SU-DHL-6 (cell line): ENCODE measurements at regions not wholly inside any gene's neighbourhood (a gene's known extent, or its start where the extent isn't known, plus 50 kb on each side); places are given as distances from the start of the nearest gene placed in this dataset.

ENCODE experiments used
- H2AFZ ChIP-seq: fragments of 200-600 bp; sonication (generic); 2 replicates; pipeline ENCODE4 v1.6.1; 2014; ENCODE audit warnings: low read depth, mild to moderate bottlenecking, moderate library complexity, mixed read lengths, antibody characterized with exemption, low read length; ENCODE audit not compliant: severe bottlenecking
- H3F3A ChIP-seq: fragments of 200-600 bp; shearing (Covaris generic); 2 replicates; pipeline ENCODE4 v1.6.0; 2016; ENCODE audit warnings: antibody characterized with exemption, mild to moderate bottlenecking; ENCODE audit not compliant: insufficient read depth
- H3K27ac ChIP-seq: fragments of 200-600 bp; sonication (generic); 2 replicates; pipeline ENCODE4 v1.5.1; 2016; ENCODE audit warnings: low read depth, mild to moderate bottlenecking, low read length, moderate library complexity, mixed read lengths
- H3K27me3 ChIP-seq: fragments of 200-600 bp; sonication (generic), shearing (Covaris generic); 2 replicates; pipeline ENCODE4 v1.6.0; 2014; ENCODE audit warnings: mild to moderate bottlenecking, low read length
- H3K36me3 ChIP-seq: fragments of 200-600 bp; sonication (generic); 2 replicates; pipeline ENCODE4 v1.6.1; 2014; ENCODE audit warnings: mild to moderate bottlenecking, low read length, mixed read lengths
- H3K4me2 ChIP-seq: fragments of 300-600, 200-600 bp; shearing (Covaris generic), sonication (generic); 2 replicates; pipeline ENCODE4 v1.6.0; 2014; ENCODE audit warnings: low read length, low read depth, mild to moderate bottlenecking; ENCODE audit not compliant: poor library complexity, severe bottlenecking
- H3K4me3 ChIP-seq: fragments of 200-600 bp; sonication (generic); 2 replicates; pipeline ENCODE4 v1.5.1; 2014; ENCODE audit warnings: antibody characterized with exemption, low read length, mild to moderate bottlenecking, mixed read lengths; ENCODE audit not compliant: insufficient read depth, poor library complexity, severe bottlenecking
- H3K79me2 ChIP-seq: fragments of 200-600 bp; sonication (generic); 2 replicates; pipeline ENCODE4 v1.6.1; 2014; ENCODE audit warnings: mild to moderate bottlenecking, low read length, moderate library complexity; ENCODE audit not compliant: insufficient read depth
- H3K9ac ChIP-seq: fragments of 200-600 bp; sonication (generic); 2 replicates; pipeline ENCODE4 v1.7.0; 2014; ENCODE audit warnings: mild to moderate bottlenecking, low read length
- H3K9me2 ChIP-seq: fragments of 200-600 bp; sonication (generic); replicated peaks from 2 replicates; pipeline ENCODE4 v1.6.1; 2014; ENCODE audit warnings: low read length; ENCODE audit not compliant: insufficient read depth
- H3K9me3 ChIP-seq: fragments of 200-600 bp; sonication (generic); 2 replicates; pipeline ENCODE4 v1.6.1; 2014; ENCODE audit warnings: low read length, mixed read lengths; ENCODE audit not compliant: insufficient read depth
- H4K20me1 ChIP-seq: fragments of 200-600 bp; sonication (generic); 2 replicates; pipeline ENCODE4 v1.6.1; 2014; ENCODE audit warnings: low read depth, mild to moderate bottlenecking, antibody characterized with exemption, low read length, moderate library complexity, mixed read lengths
- EZH2phosphoT487 ChIP-seq: fragments of 200-600 bp; sonication (generic), shearing (Covaris generic); conservative IDR thresholded peaks from 2 replicates; pipeline ENCODE4 v1.6.1; 2018; ENCODE audit warnings: mild to moderate bottlenecking, antibody characterized with exemption, low read length, moderate library complexity, mixed read lengths
- TF ChIP-seq, protein P1 (sequence below): fragments of 200-600 bp; sonication (generic); IDR thresholded peaks from one replicate; pipeline ENCODE4 v1.5.1; 2017; ENCODE audit warnings: antibody characterized with exemption, mild to moderate bottlenecking, low read length, moderate library complexity; ENCODE audit not compliant: insufficient read depth, poor library complexity, severe bottlenecking

DNA sequence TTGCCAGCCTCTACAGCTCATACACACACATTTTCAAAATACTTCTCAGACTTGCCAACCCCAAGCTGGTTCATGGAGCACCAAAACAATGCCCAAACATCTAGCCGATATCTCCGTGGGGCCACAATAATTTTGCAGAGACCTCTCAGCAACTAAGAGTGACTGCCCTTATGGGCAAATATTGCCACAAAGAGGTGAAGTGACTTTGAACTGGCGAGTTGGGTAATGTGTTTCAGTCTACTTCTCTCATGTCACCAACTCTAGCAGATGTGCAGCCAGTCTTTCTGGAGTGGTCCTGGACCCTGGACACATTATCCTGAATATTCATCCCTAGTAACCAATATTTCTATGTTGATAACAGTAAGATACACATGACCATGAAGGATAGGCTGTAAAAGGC is 290.3 kb downstream of the EMP1 start:
- H3K9ac ChIP-seq = no peak overlapping the region
- TF ChIP-seq, protein P1, sequence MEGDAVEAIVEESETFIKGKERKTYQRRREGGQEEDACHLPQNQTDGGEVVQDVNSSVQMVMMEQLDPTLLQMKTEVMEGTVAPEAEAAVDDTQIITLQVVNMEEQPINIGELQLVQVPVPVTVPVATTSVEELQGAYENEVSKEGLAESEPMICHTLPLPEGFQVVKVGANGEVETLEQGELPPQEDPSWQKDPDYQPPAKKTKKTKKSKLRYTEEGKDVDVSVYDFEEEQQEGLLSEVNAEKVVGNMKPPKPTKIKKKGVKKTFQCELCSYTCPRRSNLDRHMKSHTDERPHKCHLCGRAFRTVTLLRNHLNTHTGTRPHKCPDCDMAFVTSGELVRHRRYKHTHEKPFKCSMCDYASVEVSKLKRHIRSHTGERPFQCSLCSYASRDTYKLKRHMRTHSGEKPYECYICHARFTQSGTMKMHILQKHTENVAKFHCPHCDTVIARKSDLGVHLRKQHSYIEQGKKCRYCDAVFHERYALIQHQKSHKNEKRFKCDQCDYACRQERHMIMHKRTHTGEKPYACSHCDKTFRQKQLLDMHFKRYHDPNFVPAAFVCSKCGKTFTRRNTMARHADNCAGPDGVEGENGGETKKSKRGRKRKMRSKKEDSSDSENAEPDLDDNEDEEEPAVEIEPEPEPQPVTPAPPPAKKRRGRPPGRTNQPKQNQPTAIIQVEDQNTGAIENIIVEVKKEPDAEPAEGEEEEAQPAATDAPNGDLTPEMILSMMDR = no peak
- TF ChIP-seq EZH2phosphoT487 = no peak
- no peak overlapping the region for H3K4me3 ChIP-seq
- no peak overlapping the region for H3K4me2 ChIP-seq
- H3F3A ChIP-seq = no peaks in the 10 kb centered on the region
- no peaks in the 10 kb centered on the region for H3K27me3 ChIP-seq
- no peak overlapping the region for H2AFZ ChIP-seq
- H4K20me1 ChIP-seq = no peaks in the 10 kb centered on the region
- no peaks in the 10 kb centered on the region for H3K36me3 ChIP-seq
- H3K27ac ChIP-seq = no peak overlapping the region
- no peaks in the 10 kb centered on the region for H3K79me2 ChIP-seq
- no peaks in the 10 kb centered on the region for H3K9me2 ChIP-seq
- no peaks in the 10 kb centered on the region for H3K9me3 ChIP-seq

DNA sequence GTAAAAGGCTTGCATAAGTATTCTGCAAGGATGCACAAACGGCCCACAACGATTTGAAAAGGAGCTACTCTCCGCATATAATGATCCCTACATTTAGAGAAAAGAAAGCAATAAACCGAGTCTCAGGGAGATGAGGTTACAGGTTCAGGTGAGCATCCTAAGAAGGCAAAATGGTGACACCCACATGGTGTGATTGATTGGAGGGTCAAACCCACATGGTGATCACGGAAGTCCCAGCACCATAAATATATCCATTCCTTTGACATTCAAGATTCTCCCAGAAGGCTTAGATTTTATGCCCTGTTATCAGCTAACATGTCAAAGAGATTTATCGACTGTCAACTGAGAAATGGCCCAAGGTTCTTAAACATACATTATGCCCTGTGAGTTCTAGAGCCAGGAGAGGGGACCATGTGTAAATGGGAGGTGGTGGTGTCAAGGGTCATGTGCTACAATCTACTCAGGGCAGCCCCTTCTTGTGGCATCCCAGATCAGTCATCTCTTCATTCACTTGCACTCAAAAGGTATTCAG is 282.2 kb downstream of the EMP1 start:
- H3K9ac ChIP-seq = no peak overlapping the region
- no peaks in the 10 kb centered on the region for H3K36me3 ChIP-seq
- no peaks in the 10 kb centered on the region for H3K9me3 ChIP-seq
- no peak for TF ChIP-seq EZH2phosphoT487
- TF ChIP-seq, protein P1 = no peak
- no peak overlapping the region for H3K4me3 ChIP-seq
- no peaks in the 10 kb centered on the region for H3K9me2 ChIP-seq
- no peaks in the 10 kb centered on the region for H4K20me1 ChIP-seq
- no peak overlapping the region for H3K4me2 ChIP-seq
- no peaks in the 10 kb centered on the region for H3K79me2 ChIP-seq
- no peak overlapping the region for H2AFZ ChIP-seq
- H3K27ac ChIP-seq = no peak overlapping the region
- no peaks in the 10 kb centered on the region for H3K27me3 ChIP-seq
- no peaks in the 10 kb centered on the region for H3F3A ChIP-seq

DNA sequence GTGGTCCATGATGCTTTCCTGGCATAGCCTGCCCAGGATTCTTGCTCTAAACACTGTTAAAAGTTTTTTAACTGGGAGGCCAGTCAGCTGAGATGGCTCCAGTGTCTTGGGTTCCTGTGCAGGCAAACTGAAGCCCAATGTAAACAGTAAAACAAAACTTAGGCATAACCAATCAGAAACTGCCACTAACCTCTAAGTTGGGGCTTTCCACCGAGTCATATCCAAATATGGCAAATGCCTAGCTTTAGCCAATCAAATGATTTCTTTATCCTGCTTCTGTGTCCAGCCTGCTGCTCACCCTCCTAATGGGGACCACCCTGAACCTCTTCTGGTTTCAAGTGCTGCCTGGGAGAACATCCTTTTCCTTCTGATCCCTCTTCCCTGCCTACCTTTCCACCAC is 277.9 kb downstream of the EMP1 start:
- no peak for TF ChIP-seq EZH2phosphoT487
- TF ChIP-seq, protein P1 = no peak
- no peak overlapping the region for H3K4me3 ChIP-seq

More for the DNA sequence above, 277.9 kb downstream of the EMP1 start:
- Histone ChIP-seq H2AFZ (no peak overlapping the region), H3K36me3 (no peaks in the 10 kb centered on the region), H3K9me2 (no peaks in the 10 kb centered on the region), H3K27ac (no peak overlapping the region), H3K9ac (no peak overlapping the region), H3K27me3 (no peaks in the 10 kb centered on the region), H3F3A (no peaks in the 10 kb centered on the region), H3K9me3 (no peaks in the 10 kb centered on the region), H4K20me1 (no peaks in the 10 kb centered on the region), H3K79me2 (no peaks in the 10 kb centered on the region), H3K4me2 (no peak overlapping the region)
